ENCODE measurements at regions not wholly inside any gene's neighbourhood (a gene's known extent, or its start where the extent isn't known, plus 50 kb on each side); places are given as distances from the start of the nearest gene placed in this dataset.

- H3K27ac ChIP-seq (ENCODE audit: low read length) = no peak overlapping the region
- intact Hi-C loops (cut with micrococcal nuclease; ENCODE audit: unreplicated experiment) = no loop called here
- DNase-seq (ENCODE audit: low read depth, low spot score) (no peak), ATAC-seq (no peak)
- ChIA-PET POLR2A (no interaction called here), CTCF (no interaction called here)
- no peaks in the 10 kb centered on the region for H3K9me3 ChIP-seq (ENCODE audit: control insufficient read depth, insufficient read depth, low read depth, low read length)
- TF ChIP-seq POLR2AphosphoS5 (IDR thresholded peaks at IDR 0.05; ENCODE audit: low read depth, low read length) (no peak), CTCF (IDR thresholded peaks at IDR 0.05) (no peak), REST (IDR thresholded peaks at IDR 0.05; ENCODE audit: insufficient read depth in 1 of 2, low read depth in 2 of 2, low read length in 1 of 2) (no peak), SIN3A (IDR thresholded peaks at IDR 0.05; ENCODE audit: borderline replicate concordance, insufficient read depth, low read depth, low read length) (no peak), TCF7L2 (IDR thresholded peaks at IDR 0.05; ENCODE audit: low read depth, low read length) (no peak)
- no peaks in the 10 kb centered on the region; the same call in 1 of the 2 replicates for H3K36me3 ChIP-seq (ENCODE audit: control insufficient read depth, insufficient read depth, low read length)
- H3K4me1 ChIP-seq (ENCODE audit: control insufficient read depth, insufficient read depth, low read length) = no peaks in the 10 kb centered on the region
- in situ Hi-C loops (cut with HindIII; ENCODE audit: low pct_unique_long_range_greater_than_20kb, low sequenced_read_pairs) = no loop called here
- BruUV-seq (replicated peaks) = no TSS peak
- no peaks in the 10 kb centered on the region for H3K27me3 ChIP-seq (ENCODE audit: control insufficient read depth, insufficient read depth, low read length)
- no peak overlapping the region for H3K4me3 ChIP-seq (ENCODE audit: low read depth in 2 of 2, low read length in 2 of 2)
These were observed 1247.9 kb downstream of the GRIK2 start for GRCh38 chr6:102641426-102641825.

GRCh38 chr6:102631921-102632320, 1238.4 kb downstream of the GRIK2 start:
- TF ChIP-seq SIN3A (IDR thresholded peaks at IDR 0.05; ENCODE audit: borderline replicate concordance, insufficient read depth, low read depth, low read length) = no peak
- no peak for TF ChIP-seq CTCF (IDR thresholded peaks at IDR 0.05)
- no peak for TF ChIP-seq REST (IDR thresholded peaks at IDR 0.05; ENCODE audit: insufficient read depth in 1 of 2, low read depth in 2 of 2, low read length in 1 of 2)
- TF ChIP-seq POLR2AphosphoS5 (IDR thresholded peaks at IDR 0.05; ENCODE audit: low read depth, low read length) = no peak
- TF ChIP-seq TCF7L2 (IDR thresholded peaks at IDR 0.05; ENCODE audit: low read depth, low read length) = no peak
- no peaks in the 10 kb centered on the region for H3K27me3 ChIP-seq (ENCODE audit: control insufficient read depth, insufficient read depth, low read length)
- ATAC-seq = no peak
- in situ Hi-C loops (cut with HindIII; ENCODE audit: low pct_unique_long_range_greater_than_20kb, low sequenced_read_pairs) = no loop called here
- no TSS peak for BruUV-seq (replicated peaks)
- H3K4me3 ChIP-seq (ENCODE audit: low read depth in 2 of 2, low read length in 2 of 2) = no peak overlapping the region
- ChIA-PET POLR2A (no interaction called here), CTCF (no interaction called here)
- no peaks in the 10 kb centered on the region for H3K36me3 ChIP-seq (ENCODE audit: control insufficient read depth, insufficient read depth, low read length)
- no peaks in the 10 kb centered on the region for H3K9me3 ChIP-seq (ENCODE audit: control insufficient read depth, insufficient read depth, low read depth, low read length)
- H3K27ac ChIP-seq (ENCODE audit: low read length) = no peak overlapping the region
- DNase-seq (ENCODE audit: low read depth, low spot score) = no peak
- no peaks in the 10 kb centered on the region; the same call in 1 of the 2 replicates for H3K4me1 ChIP-seq (ENCODE audit: control insufficient read depth, insufficient read depth, low read length)
- intact Hi-C loops (cut with micrococcal nuclease; ENCODE audit: unreplicated experiment) = no loop called here

Data from Panc1 (cell line).